Uterus (tissue), 3 donors: ENCODE measurements at regions not wholly inside any gene's neighbourhood (a gene's known extent, or its start where the extent isn't known, plus 50 kb on each side); places are given as distances from the start of the nearest gene placed in this dataset.

ENCODE experiments used
- DNase-seq, 2 donors: peaks; one replicate each; pipeline ENCODE4 v3.0.0-alpha.2; 2019 to 2020
- H3K27ac ChIP-seq, 2 donors: fragments of 200-600 bp; sonication (generic); 1 replicate in 1 of 2; 2 replicates in 1 of 2; pipeline ENCODE4 v1.5.1; 2016 to 2018
- H3K27me3 ChIP-seq, 2 donors: fragments of 200-600 bp; sonication (generic); one replicate each; pipeline ENCODE4 v1.5.1; 2018 to 2019; ENCODE audit warnings: control low read depth in 1 of 2
- H3K36me3 ChIP-seq, 2 donors: fragments of 200-600 bp; sonication (generic); one replicate each; pipeline ENCODE4 v1.5.1; 2019; ENCODE audit warnings: control low read depth in 1 of 2
- H3K4me1 ChIP-seq, 2 donors: fragments of 200-600 bp; sonication (generic); one replicate each; pipeline ENCODE4 v1.5.1; 2018 to 2019; ENCODE audit warnings: control low read depth in 1 of 2
- H3K4me3 ChIP-seq, 2 donors: fragments of 200-600 bp; sonication (generic); 1 replicate in 1 of 2; 2 replicates in 1 of 2; pipeline ENCODE4 v1.5.1; 2018 to 2019; ENCODE audit warnings: mild to moderate bottlenecking in 1 of 2
- H3K9me3 ChIP-seq, 2 donors: fragments of 200-600 bp; sonication (generic); one replicate each; pipeline ENCODE4 v1.5.1; 2019; ENCODE audit warnings: control low read depth in 1 of 2
- CTCF ChIP-seq, 4 experiments: fragments of 200-600 bp in 2 of 4; fragments of 450-650 bp in 2 of 4; sonication (generic) in 2 of 4; IDR thresholded peaks; one replicate each; pipeline ENCODE4 v1.5.1; 2016 to 2019; ENCODE audit warnings: antibody characterized with exemption in 4 of 4, mild to moderate bottlenecking in 2 of 4, moderate library complexity in 1 of 4
- POLR2A ChIP-seq, 2 donors: fragments of 450-650 bp; IDR thresholded peaks; one replicate each; pipeline ENCODE4 v1.6.1; 2016; ENCODE audit warnings: antibody characterized with exemption in 2 of 2, mild to moderate bottlenecking in 1 of 2, moderate library complexity in 1 of 2
- intact Hi-C: fragments of 100-400 bp; cut with DNase I; formaldehyde crosslinking; loops from one replicate; pipeline ENCODE4 v1.15.1; 2023; ENCODE audit warnings: low total_unique reads
- donor health status: DM: yes; HTN: yes; CAD: no.

- no peaks in the 10 kb centered on the region for H3K36me3 ChIP-seq
- TF ChIP-seq POLR2A (IDR thresholded peaks at IDR 0.05) = no peak
- no peaks in the 10 kb centered on the region for H3K9me3 ChIP-seq
- no peak overlapping the region for H3K27ac ChIP-seq
- DNase-seq = no peak
- H3K4me1 ChIP-seq = no peaks in the 10 kb centered on the region
- no peaks in the 10 kb centered on the region for H3K27me3 ChIP-seq
- intact Hi-C loops = no loop called here
- no peak overlapping the region for H3K4me3 ChIP-seq
These were observed 717.4 kb downstream of the GALR1 start for GRCh38 chr18:77967071-77967470.

- no peaks in the 10 kb centered on the region for H3K9me3 ChIP-seq
- H3K27me3 ChIP-seq = no peaks in the 10 kb centered on the region
- no peaks in the 10 kb centered on the region for H3K36me3 ChIP-seq
- H3K4me3 ChIP-seq = no peak overlapping the region
- TF ChIP-seq POLR2A (IDR thresholded peaks at IDR 0.05) = no peak
- TF ChIP-seq CTCF (IDR thresholded peaks at IDR 0.05) = no peak
- DNase-seq = no peak
- intact Hi-C loops = no loop called here
- H3K27ac ChIP-seq = no peak overlapping the region
- H3K4me1 ChIP-seq = no peaks in the 10 kb centered on the region
These were observed 718.1 kb downstream of the GALR1 start for GRCh38 chr18:77967791-77968190.

- no peak overlapping the region for H3K4me3 ChIP-seq
- H3K36me3 ChIP-seq = no peaks in the 10 kb centered on the region
- intact Hi-C loops = no loop called here
- no peaks in the 10 kb centered on the region for H3K4me1 ChIP-seq
- H3K27me3 ChIP-seq = no peaks in the 10 kb centered on the region
- H3K27ac ChIP-seq = no peak overlapping the region
- TF ChIP-seq CTCF (IDR thresholded peaks at IDR 0.05) (no peak), POLR2A (IDR thresholded peaks at IDR 0.05) (no peak)
- H3K9me3 ChIP-seq = no peaks in the 10 kb centered on the region
- no peak for DNase-seq
These were observed 720.3 kb downstream of the GALR1 start for GRCh38 chr18:77969972-77970371.

- TF ChIP-seq CTCF (IDR thresholded peaks at IDR 0.05) = no peak
- TF ChIP-seq POLR2A (IDR thresholded peaks at IDR 0.05) = no peak
- Histone ChIP-seq H3K36me3 (no peaks in the 10 kb centered on the region), H3K27me3 (no peaks in the 10 kb centered on the region), H3K9me3 (no peaks in the 10 kb centered on the region), H3K4me1 (no peaks in the 10 kb centered on the region), H3K4me3 (no peak overlapping the region), H3K27ac (no peak overlapping the region)
- intact Hi-C loops = no loop called here
- DNase-seq = no peak
These were observed 721.2 kb downstream of the GALR1 start for GRCh38 chr18:77970814-77971213.

- H3K9me3 ChIP-seq = no peaks in the 10 kb centered on the region
- no peaks in the 10 kb centered on the region for H3K36me3 ChIP-seq
- DNase-seq = no peak
- no peaks in the 10 kb centered on the region for H3K27me3 ChIP-seq
- no peak for TF ChIP-seq CTCF (IDR thresholded peaks at IDR 0.05)
- TF ChIP-seq POLR2A (IDR thresholded peaks at IDR 0.05) = no peak
- no peak overlapping the region for H3K4me3 ChIP-seq
- intact Hi-C loops = no loop called here
- no peaks in the 10 kb centered on the region for H3K4me1 ChIP-seq
- H3K27ac ChIP-seq = no peak overlapping the region
These were observed 724.1 kb downstream of the GALR1 start for GRCh38 chr18:77973745-77974144.

GRCh38 chr18:77974329-77974728, 724.7 kb downstream of the GALR1 start:
- Histone ChIP-seq H3K36me3 (no peaks in the 10 kb centered on the region), H3K27me3 (no peaks in the 10 kb centered on the region), H3K27ac (no peak overlapping the region), H3K4me1 (no peaks in the 10 kb centered on the region), H3K4me3 (no peak overlapping the region), H3K9me3 (no peaks in the 10 kb centered on the region)
- intact Hi-C loops = no loop called here
- TF ChIP-seq POLR2A (IDR thresholded peaks at IDR 0.05) (no peak), CTCF (IDR thresholded peaks at IDR 0.05) (no peak)
- no peak for DNase-seq
